ENCODE measurements at regions not wholly inside any gene's neighbourhood (a gene's known extent, or its start where the extent isn't known, plus 50 kb on each side); places are given as distances from the start of the nearest gene placed in this dataset.
"Not testable (repeated sequence)": the region's sequence is repeated elsewhere in the genome, so short reads cannot be mapped to it uniquely, and the experiment has no call there.

GRCh38 chr13:90302107-90302506 is 1045.4 kb upstream of the MIR17HG start:
- H3K36me3 Mint-ChIP-seq = no peaks in the 10 kb centered on the region
- H3K9me3 Mint-ChIP-seq = no peaks in the 10 kb centered on the region
- no peak for DNase-seq
- H3K27me3 Mint-ChIP-seq = no peaks in the 10 kb centered on the region
- CTCF ChIA-PET = no interaction called here
- intact Hi-C loops (cut with micrococcal nuclease) = no loop called here
- POLR2A ChIA-PET = no interaction called here
- H3K4me3 Mint-ChIP-seq = no peak overlapping the region
- no peak overlapping the region for H3K27ac Mint-ChIP-seq
- no peaks in the 10 kb centered on the region for H3K4me1 Mint-ChIP-seq (ENCODE audit: low read depth)

- no peak for DNase-seq
- H3K27ac Mint-ChIP-seq = no peak overlapping the region
- no peak overlapping the region for H3K4me3 Mint-ChIP-seq
- H3K27me3 Mint-ChIP-seq = no peaks in the 10 kb centered on the region
- H3K9me3 Mint-ChIP-seq = peaks cover 6% of the 10 kb centered on the region
- intact Hi-C loops (cut with micrococcal nuclease) = no loop called here
- no peaks in the 10 kb centered on the region for H3K36me3 Mint-ChIP-seq
- ChIA-PET CTCF (no interaction called here), POLR2A (no interaction called here)
- no peaks in the 10 kb centered on the region for H3K4me1 Mint-ChIP-seq (ENCODE audit: low read depth)
Observed at GRCh38 chr13:90305796-90306195, 1041.7 kb upstream of the MIR17HG start.

GRCh38 chr13:90307136-90307535 is 1040.4 kb upstream of the MIR17HG start:
- no peak for DNase-seq
- CTCF ChIA-PET = no interaction called here
- Mint-ChIP-seq H3K27ac (no peak overlapping the region), H3K9me3 (peaks cover 6% of the 10 kb centered on the region), H3K4me1 (ENCODE audit: low read depth) (no peaks in the 10 kb centered on the region), H3K27me3 (no peaks in the 10 kb centered on the region), H3K4me3 (no peak overlapping the region), H3K36me3 (no peaks in the 10 kb centered on the region)
- intact Hi-C loops (cut with micrococcal nuclease) = no loop called here
- POLR2A ChIA-PET = no interaction called here

GRCh38 chr13:90308249-90308648 is 1039.2 kb upstream of the MIR17HG start:
- Mint-ChIP-seq H3K27me3 (no peaks in the 10 kb centered on the region), H3K4me1 (ENCODE audit: low read depth) (no peaks in the 10 kb centered on the region), H3K27ac (no peak overlapping the region), H3K36me3 (no peaks in the 10 kb centered on the region), H3K9me3 (peaks cover 6% of the 10 kb centered on the region), H3K4me3 (no peak overlapping the region)
- DNase-seq = no peak
- intact Hi-C loops (cut with micrococcal nuclease) = no loop called here
- ChIA-PET CTCF (no interaction called here), POLR2A (no interaction called here)

GRCh38 chr13:90311929-90312328 is 1035.6 kb upstream of the MIR17HG start:
- no peaks in the 10 kb centered on the region for H3K27me3 Mint-ChIP-seq
- H3K4me1 Mint-ChIP-seq (ENCODE audit: low read depth) = no peaks in the 10 kb centered on the region
- H3K4me3 Mint-ChIP-seq = no peak overlapping the region
- no peak for DNase-seq
- POLR2A ChIA-PET = no interaction called here
- H3K36me3 Mint-ChIP-seq = no peaks in the 10 kb centered on the region
- CTCF ChIA-PET = no interaction called here
- intact Hi-C loops (cut with micrococcal nuclease) = no loop called here
- peaks cover 6% of the 10 kb centered on the region for H3K9me3 Mint-ChIP-seq
- H3K27ac Mint-ChIP-seq = no peak overlapping the region

- H3K27ac Mint-ChIP-seq = no peak overlapping the region
- no peak for DNase-seq
- no peaks in the 10 kb centered on the region for H3K27me3 Mint-ChIP-seq
- H3K36me3 Mint-ChIP-seq = no peaks in the 10 kb centered on the region
- POLR2A ChIA-PET = no interaction called here
- H3K4me1 Mint-ChIP-seq (ENCODE audit: low read depth) = no peaks in the 10 kb centered on the region
- CTCF ChIA-PET = no interaction called here
- intact Hi-C loops (cut with micrococcal nuclease) = no loop called here
- peaks cover 2% of the 10 kb centered on the region for H3K9me3 Mint-ChIP-seq
- H3K4me3 Mint-ChIP-seq = no peak overlapping the region
Observed at GRCh38 chr13:90315061-90315460, 1032.4 kb upstream of the MIR17HG start.

GRCh38 chr13:90320664-90321063 is 1026.8 kb upstream of the MIR17HG start:
- Mint-ChIP-seq H3K27ac (no peak overlapping the region), H3K4me1 (ENCODE audit: low read depth) (no peaks in the 10 kb centered on the region), H3K9me3 (peaks cover 8% of the 10 kb centered on the region), H3K27me3 (no peaks in the 10 kb centered on the region), H3K4me3 (no peak overlapping the region), H3K36me3 (no peaks in the 10 kb centered on the region)
- ChIA-PET POLR2A (no interaction called here), CTCF (no interaction called here)
- no peak for DNase-seq
- intact Hi-C loops (cut with micrococcal nuclease) = no loop called here

GRCh38 chr13:90321281-90321931 is 1026.1 kb upstream of the MIR17HG start:
- intact Hi-C loops (cut with micrococcal nuclease) = no loop called here
- H3K4me3 Mint-ChIP-seq = no peak overlapping the region
- CTCF ChIA-PET = interaction anchor here (0.7 kb wide), 1 partner anchor 465 kb away, joined by 3 read pairs; no protein-coding TSS in a partner anchor

GRCh38 chr13:90329641-90330040 is 1017.8 kb upstream of the MIR17HG start:
- ChIA-PET CTCF (no interaction called here), POLR2A (no interaction called here)
- Mint-ChIP-seq H3K27ac (no peak overlapping the region), H3K9me3 (peaks cover 3% of the 10 kb centered on the region), H3K4me3 (no peak overlapping the region), H3K36me3 (no peaks in the 10 kb centered on the region), H3K27me3 (no peaks in the 10 kb centered on the region), H3K4me1 (ENCODE audit: low read depth) (no peaks in the 10 kb centered on the region)
- intact Hi-C loops (cut with micrococcal nuclease) = no loop called here
- DNase-seq = no peak

More at GRCh38 chr13:90321281-90321931, 1026.1 kb upstream of the MIR17HG start:
- no peak for DNase-seq
- POLR2A ChIA-PET = no interaction called here
- Mint-ChIP-seq H3K27me3 (no peaks in the 10 kb centered on the region), H3K4me1 (ENCODE audit: low read depth) (no peaks in the 10 kb centered on the region), H3K9me3 (peaks cover 8% of the 10 kb centered on the region), H3K27ac (no peak overlapping the region), H3K36me3 (no peaks in the 10 kb centered on the region)

GRCh38 chr13:90331974-90332373 is 1015.5 kb upstream of the MIR17HG start:
- no peaks in the 10 kb centered on the region for H3K36me3 Mint-ChIP-seq
- no peaks in the 10 kb centered on the region for H3K4me1 Mint-ChIP-seq (ENCODE audit: low read depth)
- H3K9me3 Mint-ChIP-seq = peaks cover 4% of the 10 kb centered on the region
- ChIA-PET POLR2A (no interaction called here), CTCF (no interaction called here)
- H3K27ac Mint-ChIP-seq = no peak overlapping the region
- no peaks in the 10 kb centered on the region for H3K27me3 Mint-ChIP-seq
- H3K4me3 Mint-ChIP-seq = no peak overlapping the region
- no peak for DNase-seq
- intact Hi-C loops (cut with micrococcal nuclease) = no loop called here

GRCh38 chr13:90336507-90336906 is 1011.0 kb upstream of the MIR17HG start:
- no peaks in the 10 kb centered on the region for H3K27me3 Mint-ChIP-seq
- H3K36me3 Mint-ChIP-seq = no peaks in the 10 kb centered on the region
- no peak overlapping the region for H3K27ac Mint-ChIP-seq
- CTCF ChIA-PET = no interaction called here
- no peaks in the 10 kb centered on the region for H3K4me1 Mint-ChIP-seq (ENCODE audit: low read depth)
- no peak for DNase-seq
- H3K9me3 Mint-ChIP-seq = peaks cover 19% of the 10 kb centered on the region
- H3K4me3 Mint-ChIP-seq = no peak overlapping the region
- intact Hi-C loops (cut with micrococcal nuclease) = no loop called here
- POLR2A ChIA-PET = no interaction called here

- intact Hi-C loops (cut with micrococcal nuclease); POLR2A ChIA-PET; H3K4me1 Mint-ChIP-seq (ENCODE audit: low read depth); CTCF ChIA-PET; H3K36me3 Mint-ChIP-seq; H3K4me3 Mint-ChIP-seq; DNase-seq; H3K27ac Mint-ChIP-seq; H3K27me3 Mint-ChIP-seq: not testable (repeated sequence)
- H3K9me3 Mint-ChIP-seq = peaks cover 26% of the 10 kb centered on the region
Observed at GRCh38 chr13:90341348-90341747, 1006.1 kb upstream of the MIR17HG start.

- H3K27me3 Mint-ChIP-seq; intact Hi-C loops (cut with micrococcal nuclease); DNase-seq; H3K4me3 Mint-ChIP-seq; H3K36me3 Mint-ChIP-seq; CTCF ChIA-PET; H3K4me1 Mint-ChIP-seq (ENCODE audit: low read depth); POLR2A ChIA-PET; H3K27ac Mint-ChIP-seq: not testable (repeated sequence)
- peaks cover 15% of the 10 kb centered on the region for H3K9me3 Mint-ChIP-seq
Observed at GRCh38 chr13:90348477-90349136, 998.9 kb upstream of the MIR17HG start.
